H1 (cell line): ENCODE measurements at regions not wholly inside any gene's neighbourhood (a gene's known extent, or its start where the extent isn't known, plus 50 kb on each side); places are given as distances from the start of the nearest gene placed in this dataset.

Source experiments
- EGR1 ChIP-seq: IDR thresholded peaks from 2 replicates; pipeline ENCODE4 v1.6.1; 2011; ENCODE audit warnings: low read depth, low read length, borderline replicate concordance
- MAFK ChIP-seq: IDR thresholded peaks from 2 replicates; pipeline ENCODE4 v1.6.1; 2012; ENCODE audit warnings: low read depth, mild to moderate bottlenecking, improper control_type of control experiment, low read length
- POLR2A ChIP-seq, 2 experiments: IDR thresholded peaks; 1 replicate in 1 of 2; 2 replicates in 1 of 2; pipeline ENCODE4 v1.6.1; 2011; ENCODE audit warnings: low read depth in 2 of 2, low read length in 2 of 2, mild to moderate bottlenecking in 2 of 2; ENCODE audit errors: control extremely low read depth in 1 of 2
- POLR2AphosphoS5 ChIP-seq: IDR thresholded peaks from 2 replicates; pipeline ENCODE4 v1.6.1; 2011; ENCODE audit warnings: low read depth, low read length
- RAD21 ChIP-seq, 2 experiments: IDR thresholded peaks in 1 of 2; conservative IDR thresholded peaks in 1 of 2; 2 replicates each; pipeline ENCODE4 v1.6.1; 2011; ENCODE audit warnings: low read depth in 2 of 2, low read length in 2 of 2, improper control_type of control experiment in 1 of 2, inconsistent platforms in 1 of 2, mild to moderate bottlenecking in 1 of 2, moderate library complexity in 1 of 2
- TF ChIP-seq, protein P1 (sequence below): IDR thresholded peaks from 2 replicates; pipeline ENCODE4 v1.6.1; 2012; ENCODE audit warnings: inconsistent platforms
- TF ChIP-seq, protein P2 (sequence below), 3 experiments: IDR thresholded peaks; 1 replicate in 2 of 3; 2 replicates in 1 of 3; pipeline versions ENCODE4 v1.5.1 to v1.6.1; 2011; ENCODE audit warnings: low read length in 3 of 3, mild to moderate bottlenecking in 3 of 3, inconsistent platforms in 2 of 3, low read depth in 1 of 3, moderate library complexity in 1 of 3; ENCODE audit not compliant: insufficient read depth in 1 of 3; ENCODE audit errors: control extremely low read depth in 1 of 3

DNA sequence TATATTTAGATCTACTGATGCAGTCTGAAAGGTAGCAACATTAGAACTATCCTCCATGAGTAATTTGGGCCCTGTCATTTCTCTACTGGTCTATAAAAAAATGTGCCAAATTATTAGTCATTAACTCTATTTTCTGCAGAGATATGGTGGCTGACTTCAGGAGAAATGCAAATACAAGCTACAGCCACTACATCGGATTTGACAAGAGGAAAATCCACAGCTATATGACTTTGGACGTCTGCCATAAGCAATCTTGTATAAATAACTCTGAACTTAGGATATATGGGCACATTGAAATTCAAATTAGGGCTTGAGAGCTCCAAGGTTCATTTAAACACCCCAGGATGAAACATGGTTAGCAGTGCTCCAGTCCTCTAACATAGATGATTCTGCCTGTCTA is 983.0 kb upstream of the LRFN5 start:
- TF ChIP-seq POLR2AphosphoS5 (no peak), MAFK (no peak), EGR1 (no peak), POLR2A (IDR thresholded peaks at IDR 0.05; ENCODE audit: control extremely low read depth in 1 of 2, low read depth in 2 of 2, low read length in 2 of 2) (no peak), RAD21 (IDR thresholded peaks at IDR 0.05 in 1 of 2, conservative IDR thresholded peaks at IDR 0.05 in 1 of 2; ENCODE audit: low read depth in 2 of 2, low read length in 2 of 2) (no peak)
- TF ChIP-seq, protein P1, sequence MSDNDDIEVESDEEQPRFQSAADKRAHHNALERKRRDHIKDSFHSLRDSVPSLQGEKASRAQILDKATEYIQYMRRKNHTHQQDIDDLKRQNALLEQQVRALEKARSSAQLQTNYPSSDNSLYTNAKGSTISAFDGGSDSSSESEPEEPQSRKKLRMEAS, result no peak
- TF ChIP-seq, protein P2, sequence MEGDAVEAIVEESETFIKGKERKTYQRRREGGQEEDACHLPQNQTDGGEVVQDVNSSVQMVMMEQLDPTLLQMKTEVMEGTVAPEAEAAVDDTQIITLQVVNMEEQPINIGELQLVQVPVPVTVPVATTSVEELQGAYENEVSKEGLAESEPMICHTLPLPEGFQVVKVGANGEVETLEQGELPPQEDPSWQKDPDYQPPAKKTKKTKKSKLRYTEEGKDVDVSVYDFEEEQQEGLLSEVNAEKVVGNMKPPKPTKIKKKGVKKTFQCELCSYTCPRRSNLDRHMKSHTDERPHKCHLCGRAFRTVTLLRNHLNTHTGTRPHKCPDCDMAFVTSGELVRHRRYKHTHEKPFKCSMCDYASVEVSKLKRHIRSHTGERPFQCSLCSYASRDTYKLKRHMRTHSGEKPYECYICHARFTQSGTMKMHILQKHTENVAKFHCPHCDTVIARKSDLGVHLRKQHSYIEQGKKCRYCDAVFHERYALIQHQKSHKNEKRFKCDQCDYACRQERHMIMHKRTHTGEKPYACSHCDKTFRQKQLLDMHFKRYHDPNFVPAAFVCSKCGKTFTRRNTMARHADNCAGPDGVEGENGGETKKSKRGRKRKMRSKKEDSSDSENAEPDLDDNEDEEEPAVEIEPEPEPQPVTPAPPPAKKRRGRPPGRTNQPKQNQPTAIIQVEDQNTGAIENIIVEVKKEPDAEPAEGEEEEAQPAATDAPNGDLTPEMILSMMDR (IDR thresholded peaks at IDR 0.05; ENCODE audit: control extremely low read depth in 1 of 3, insufficient read depth in 1 of 3, low read depth in 1 of 3, low read length in 3 of 3), result no peak
